Right lobe of liver (tissue), 4 donors: ENCODE measurements at regions not wholly inside any gene's neighbourhood (a gene's known extent, or its start where the extent isn't known, plus 50 kb on each side); places are given as distances from the start of the nearest gene placed in this dataset.

Source experiments
- CTCF ChIP-seq, 4 donors: fragments of 200-600 bp in 3 of 4; fragments of 450-650 bp in 1 of 4; IDR thresholded peaks; one replicate each; pipeline versions ENCODE4 v1.5.1 to v1.8.0; 2016 to 2022; ENCODE audit warnings: antibody characterized with exemption in 4 of 4, mild to moderate bottlenecking in 2 of 4
- POLR2A ChIP-seq: fragments of 450-650 bp; IDR thresholded peaks from one replicate; pipeline ENCODE4 v1.6.1; 2017; ENCODE audit warnings: antibody characterized with exemption, mild to moderate bottlenecking
- donor health status: DM: no; HTN: no; CAD: no.
- donor health status: DM: no; HTN: no; CAD: no.
- donor health status: DM: no; HTN: yes; CAD: no.

- TF ChIP-seq CTCF (IDR thresholded peaks at IDR 0.05) = no peak
- no peak for TF ChIP-seq POLR2A
Measured at GRCh38 chr1:228554107-228554506, 66.9 kb downstream of the RNF187 start.
